ENCODE measurements at regions not wholly inside any gene's neighbourhood (a gene's known extent, or its start where the extent isn't known, plus 50 kb on each side); places are given as distances from the start of the nearest gene placed in this dataset.

GRCh38 chr10:33065111-33065510 is 107.1 kb upstream of the ITGB1 start:
- TF ChIP-seq, protein P1, sequence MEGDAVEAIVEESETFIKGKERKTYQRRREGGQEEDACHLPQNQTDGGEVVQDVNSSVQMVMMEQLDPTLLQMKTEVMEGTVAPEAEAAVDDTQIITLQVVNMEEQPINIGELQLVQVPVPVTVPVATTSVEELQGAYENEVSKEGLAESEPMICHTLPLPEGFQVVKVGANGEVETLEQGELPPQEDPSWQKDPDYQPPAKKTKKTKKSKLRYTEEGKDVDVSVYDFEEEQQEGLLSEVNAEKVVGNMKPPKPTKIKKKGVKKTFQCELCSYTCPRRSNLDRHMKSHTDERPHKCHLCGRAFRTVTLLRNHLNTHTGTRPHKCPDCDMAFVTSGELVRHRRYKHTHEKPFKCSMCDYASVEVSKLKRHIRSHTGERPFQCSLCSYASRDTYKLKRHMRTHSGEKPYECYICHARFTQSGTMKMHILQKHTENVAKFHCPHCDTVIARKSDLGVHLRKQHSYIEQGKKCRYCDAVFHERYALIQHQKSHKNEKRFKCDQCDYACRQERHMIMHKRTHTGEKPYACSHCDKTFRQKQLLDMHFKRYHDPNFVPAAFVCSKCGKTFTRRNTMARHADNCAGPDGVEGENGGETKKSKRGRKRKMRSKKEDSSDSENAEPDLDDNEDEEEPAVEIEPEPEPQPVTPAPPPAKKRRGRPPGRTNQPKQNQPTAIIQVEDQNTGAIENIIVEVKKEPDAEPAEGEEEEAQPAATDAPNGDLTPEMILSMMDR (IDR thresholded peaks at IDR 0.05): no peak

DNA sequence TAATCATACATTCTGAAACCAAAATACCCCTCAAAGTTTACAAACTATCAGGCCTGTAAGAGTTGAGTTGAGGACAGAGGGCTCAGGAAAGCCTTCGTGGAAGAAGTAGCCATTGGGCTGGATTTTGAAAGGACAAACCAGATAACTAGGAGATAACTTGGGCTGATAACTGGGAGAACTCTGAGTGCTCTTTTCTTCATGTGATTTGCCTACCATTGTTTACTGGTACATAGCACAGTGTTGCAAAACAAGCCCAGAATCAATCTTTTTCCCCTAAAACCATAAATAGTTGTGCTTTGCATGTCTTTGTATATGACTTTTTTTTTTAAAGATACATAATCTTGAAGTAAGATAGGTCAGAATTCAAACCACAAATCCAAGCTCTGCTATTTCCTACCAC is 106.7 kb upstream of the ITGB1 start:
- TF ChIP-seq, protein P1 (IDR thresholded peaks at IDR 0.05): no peak

DNA sequence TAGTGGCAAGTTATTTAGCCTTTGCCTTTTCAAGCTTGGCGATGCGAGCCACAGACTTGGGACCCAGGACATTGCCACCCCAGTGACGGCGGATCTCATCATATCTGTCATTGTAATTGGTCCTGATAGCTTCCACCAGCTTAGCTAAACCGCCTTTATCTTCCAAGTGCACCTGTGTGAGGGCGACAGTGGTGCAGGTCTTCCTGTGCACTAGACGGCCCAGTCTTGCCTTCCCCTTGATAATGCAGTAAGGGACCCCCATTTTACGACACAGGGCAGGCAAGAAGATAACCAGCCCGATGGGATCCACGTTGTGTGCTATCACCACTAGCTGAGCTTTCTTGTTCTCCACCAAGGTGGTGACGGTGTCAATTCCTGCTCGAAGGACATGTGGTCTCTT is 99.6 kb upstream of the ITGB1 start:
- TF ChIP-seq, protein P1 (IDR thresholded peaks at IDR 0.05): no peak

- TF ChIP-seq, protein P1 (IDR thresholded peaks at IDR 0.05): no peak
Observed at GRCh38 chr10:33056828-33057596, 99.0 kb upstream of the ITGB1 start.

GRCh38 chr10:33055625-33056024 is 97.6 kb upstream of the ITGB1 start:
- TF ChIP-seq, protein P1 (IDR thresholded peaks at IDR 0.05): no peak

GRCh38 chr10:33052915-33053810 is 95.1 kb upstream of the ITGB1 start:
- TF ChIP-seq, protein P1 (IDR thresholded peaks at IDR 0.05): no peak

DNA sequence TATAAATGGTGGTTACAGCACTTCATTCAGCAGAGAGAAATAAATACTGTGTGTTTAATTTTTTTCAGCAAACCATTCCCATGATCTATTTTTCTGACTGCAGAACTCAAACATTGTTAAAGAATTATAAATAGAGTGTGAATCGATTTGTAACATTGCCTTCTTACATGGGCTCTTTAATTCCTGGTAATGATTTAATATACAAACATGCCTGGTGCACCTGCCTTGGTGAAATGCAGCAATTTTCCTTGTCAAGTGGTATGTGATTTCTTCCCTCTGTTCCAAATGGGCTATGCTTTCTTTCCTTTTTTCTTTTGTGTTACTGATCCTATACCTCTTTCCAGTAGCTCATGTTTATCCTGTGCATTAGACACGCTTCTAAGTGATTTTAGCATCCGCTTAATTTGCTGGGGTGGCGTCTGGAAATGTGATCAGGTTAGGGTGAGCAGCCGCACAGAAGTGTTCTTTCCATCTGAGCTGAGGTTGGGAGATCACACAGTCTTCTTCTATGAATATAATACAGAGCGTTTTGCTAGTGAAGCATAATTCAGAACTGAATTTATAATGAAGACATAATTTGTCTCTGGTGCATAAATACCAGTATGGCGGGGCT is 94.3 kb upstream of the ITGB1 start:
- TF ChIP-seq, protein P1 (IDR thresholded peaks at IDR 0.05): no peak

Data from LNCAP (cell line).